ENCODE measurements at regions not wholly inside any gene's neighbourhood (a gene's known extent, or its start where the extent isn't known, plus 50 kb on each side); places are given as distances from the start of the nearest gene placed in this dataset.

DNA sequence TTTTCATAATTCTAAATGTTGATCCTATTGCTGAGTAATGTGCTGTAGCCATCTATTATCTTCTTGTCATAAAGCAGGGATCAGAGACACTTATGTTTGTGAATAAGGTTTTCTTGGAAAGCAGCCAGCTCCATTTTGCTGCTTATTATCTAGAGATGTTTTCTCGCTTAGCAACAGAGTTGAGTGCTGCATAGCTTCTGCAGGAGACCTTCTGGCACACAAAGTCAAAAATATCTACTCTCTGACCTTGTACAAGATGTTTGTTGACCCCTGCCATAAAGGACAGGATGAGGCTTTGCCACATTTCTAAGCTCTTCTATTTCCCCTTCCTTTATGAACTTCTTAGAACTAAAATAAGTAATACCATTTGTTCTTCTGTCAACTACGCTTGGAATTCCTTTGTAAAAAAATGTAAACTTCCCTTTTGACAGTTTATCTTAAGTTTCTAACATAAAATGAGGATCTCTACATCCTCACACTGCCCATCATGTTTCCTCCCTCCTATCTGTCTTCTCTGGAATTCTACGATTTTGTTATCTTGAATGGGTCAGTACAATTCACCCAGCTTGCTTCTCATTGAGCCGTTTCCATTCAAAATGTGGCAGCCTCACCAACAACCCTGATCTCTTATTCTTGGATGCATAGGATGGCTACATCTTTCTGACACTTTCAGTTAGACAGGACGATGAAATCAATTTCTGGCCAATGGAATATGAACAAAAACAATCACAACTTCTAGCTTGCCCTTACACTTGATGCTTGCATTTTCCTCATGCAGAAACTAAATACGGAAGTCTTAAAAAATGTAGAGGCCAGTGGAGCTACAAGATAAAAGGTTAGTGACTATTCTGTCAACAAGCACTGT lies 1377.0 kb downstream of the SUCLG1 start:
- DNase-seq: no peak

GRCh38 chr2:83079007-83079406 lies 1380.1 kb downstream of the SUCLG1 start:
- DNase-seq: no peak

GRCh38 chr2:83072767-83073166 lies 1386.3 kb downstream of the SUCLG1 start:
- no peak for DNase-seq

GRCh38 chr2:83071914-83072313 lies 1387.2 kb downstream of the SUCLG1 start:
- DNase-seq: no peak

- no peak for DNase-seq
These were observed 1387.7 kb downstream of the SUCLG1 start for GRCh38 chr2:83071352-83071751.

DNA sequence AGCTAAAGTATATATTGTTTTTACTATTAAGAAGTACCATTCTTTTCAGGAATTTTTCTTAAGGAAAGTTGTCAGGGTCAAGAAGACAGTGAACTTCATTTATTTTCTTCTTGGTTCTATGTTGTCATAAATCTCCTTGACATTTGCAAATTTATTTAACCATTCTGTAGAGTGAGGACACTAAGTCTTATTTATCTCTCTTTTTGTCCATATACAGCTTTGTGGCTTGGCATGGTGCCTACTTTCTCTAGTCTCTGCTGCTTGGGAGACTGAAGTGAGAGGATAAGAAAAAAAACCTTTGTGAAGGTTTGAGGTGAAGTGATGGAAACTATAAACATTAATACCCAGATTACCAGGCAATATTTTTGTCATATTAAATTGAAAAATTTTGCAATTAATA lies 1389.4 kb downstream of the SUCLG1 start:
- DNase-seq: no peak

DNA sequence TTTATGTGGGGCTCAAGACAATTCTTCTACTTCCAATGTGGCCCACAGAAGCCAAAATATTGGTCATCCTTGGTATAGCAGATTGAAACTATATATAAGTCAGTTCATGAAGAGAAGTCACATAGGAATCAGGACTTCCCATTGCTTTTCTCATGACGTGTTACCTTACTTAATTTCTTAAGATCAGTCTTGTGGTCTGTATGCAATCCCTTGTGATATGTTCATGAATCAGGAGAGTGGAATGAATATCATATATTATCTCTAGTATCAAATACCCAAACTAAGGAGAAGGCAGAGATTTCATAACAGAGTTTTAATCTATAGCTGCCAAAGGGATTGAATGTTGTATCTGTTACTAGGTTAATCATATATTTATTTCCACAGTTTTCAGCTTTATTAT lies 1390.4 kb downstream of the SUCLG1 start:
- DNase-seq: no peak

- no peak for DNase-seq
These were observed 1391.1 kb downstream of the SUCLG1 start for GRCh38 chr2:83067947-83068346.

- DNase-seq: no peak
These were observed 1395.1 kb downstream of the SUCLG1 start for GRCh38 chr2:83063933-83064332.

DNA sequence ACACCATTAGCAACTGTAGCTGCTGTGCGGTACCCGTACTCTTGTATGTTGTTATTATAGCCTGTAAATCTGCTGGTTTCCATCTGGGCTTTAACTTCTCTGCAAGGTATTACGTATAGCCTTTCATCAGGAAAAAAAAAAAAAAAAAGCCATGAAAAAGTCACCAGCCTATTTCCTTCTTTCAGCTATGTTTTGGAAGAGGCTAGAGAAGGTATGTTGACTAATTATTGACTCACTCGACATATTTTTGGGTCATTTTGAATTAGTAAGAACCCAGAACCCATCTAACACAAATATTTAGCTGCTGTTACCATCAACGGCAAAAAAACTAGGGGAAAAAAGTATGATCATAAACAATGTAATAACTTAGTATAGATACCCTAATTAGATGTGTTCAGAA lies 1395.6 kb downstream of the SUCLG1 start:
- no peak for DNase-seq

DNA sequence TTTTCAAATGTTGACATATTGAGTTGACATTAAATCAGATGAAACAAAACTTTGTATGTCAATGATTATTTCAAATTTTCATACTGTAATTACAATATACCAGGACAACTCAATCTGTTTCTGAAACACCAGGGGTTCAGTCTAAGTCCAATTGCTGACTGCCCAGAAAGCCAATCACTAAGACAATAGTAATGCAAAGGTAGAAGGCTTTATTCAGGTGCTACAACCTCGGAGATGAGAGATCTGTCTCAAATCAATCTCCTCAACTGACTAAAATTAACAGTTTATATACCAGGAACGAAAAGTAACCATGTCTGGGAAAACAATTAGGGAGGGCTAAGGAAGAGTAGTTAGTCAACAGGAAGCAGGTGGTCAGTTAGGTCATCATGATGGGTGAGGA lies 1400.4 kb downstream of the SUCLG1 start:
- DNase-seq: no peak

DNA sequence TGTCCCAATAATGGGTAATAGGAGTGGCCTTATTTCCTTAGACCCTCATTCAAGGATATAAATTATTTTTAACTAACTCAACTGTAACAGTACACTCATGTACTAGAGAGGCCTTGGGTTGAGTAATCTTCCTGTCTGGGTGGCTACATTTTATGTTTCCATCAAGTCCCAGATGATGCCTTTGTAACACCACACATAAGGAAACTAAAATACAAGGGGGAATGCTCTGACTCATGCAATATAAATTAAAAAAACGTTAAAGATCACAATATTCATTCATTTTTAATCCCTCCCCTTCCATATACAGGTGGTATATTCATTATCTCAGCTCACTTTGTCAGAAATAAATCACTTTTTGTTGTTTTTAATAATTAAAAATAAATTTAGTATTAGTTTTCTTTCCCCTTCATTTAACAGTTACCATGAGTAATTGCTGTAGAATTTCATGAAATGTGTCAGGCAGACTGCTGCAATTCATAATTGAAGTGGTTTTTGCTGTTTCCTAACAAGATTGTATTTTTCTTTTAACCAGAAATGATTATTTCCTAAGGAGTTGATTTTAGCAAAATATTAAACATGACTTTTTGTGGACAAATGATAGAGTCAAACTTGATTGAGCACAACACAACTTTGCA lies 1403.6 kb downstream of the SUCLG1 start:
- no peak for DNase-seq

GRCh38 chr2:83054751-83055150 lies 1404.3 kb downstream of the SUCLG1 start:
- no peak for DNase-seq

GRCh38 chr2:83051538-83052170 lies 1407.4 kb downstream of the SUCLG1 start:
- no peak for DNase-seq

DNA sequence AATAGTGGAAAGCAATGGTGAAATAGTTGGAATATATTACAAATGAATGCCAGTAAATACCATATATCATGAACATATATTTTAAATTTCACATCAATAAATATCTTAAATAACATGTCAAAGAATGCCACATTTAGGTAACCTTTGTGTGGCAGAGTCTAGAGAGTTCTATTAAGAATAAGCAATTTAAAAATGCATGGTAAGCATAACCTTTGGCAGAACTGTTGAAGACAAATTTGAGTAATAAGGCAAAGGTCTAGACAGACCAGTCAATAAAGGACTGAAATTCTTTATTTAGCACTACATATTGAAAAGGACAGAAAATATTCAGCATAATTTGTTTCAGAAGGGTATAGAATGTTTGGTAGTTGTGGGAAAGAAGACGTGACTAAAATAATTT lies 1417.0 kb downstream of the SUCLG1 start:
- no peak for DNase-seq

DNA sequence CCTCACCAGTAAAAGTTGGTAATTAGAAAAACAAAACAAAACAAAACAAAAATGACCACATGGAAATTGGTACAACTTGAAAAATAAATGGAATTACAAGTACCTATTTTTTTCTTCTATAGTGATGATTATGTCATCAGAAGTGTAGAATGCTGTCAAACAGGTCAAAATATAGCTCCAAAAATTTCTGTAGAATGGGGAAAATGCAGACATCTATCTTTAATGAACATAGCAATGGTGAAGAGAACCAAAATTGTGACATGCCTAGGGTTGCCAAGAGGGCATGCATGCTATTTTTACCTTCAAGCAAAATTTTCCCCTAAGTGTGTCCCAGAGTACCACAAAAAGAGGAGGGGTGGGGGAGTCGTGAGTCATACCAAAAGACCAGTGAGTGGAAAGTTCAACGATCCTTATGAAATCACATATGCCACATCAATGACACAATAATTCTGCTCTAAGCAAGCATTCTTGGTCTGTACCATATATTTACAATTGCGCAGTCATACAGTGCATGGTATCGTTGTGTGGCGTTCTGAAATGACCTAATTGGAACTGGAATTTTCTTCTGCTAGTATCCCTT lies 1436.4 kb downstream of the SUCLG1 start:
- DNase-seq: no peak

DNA sequence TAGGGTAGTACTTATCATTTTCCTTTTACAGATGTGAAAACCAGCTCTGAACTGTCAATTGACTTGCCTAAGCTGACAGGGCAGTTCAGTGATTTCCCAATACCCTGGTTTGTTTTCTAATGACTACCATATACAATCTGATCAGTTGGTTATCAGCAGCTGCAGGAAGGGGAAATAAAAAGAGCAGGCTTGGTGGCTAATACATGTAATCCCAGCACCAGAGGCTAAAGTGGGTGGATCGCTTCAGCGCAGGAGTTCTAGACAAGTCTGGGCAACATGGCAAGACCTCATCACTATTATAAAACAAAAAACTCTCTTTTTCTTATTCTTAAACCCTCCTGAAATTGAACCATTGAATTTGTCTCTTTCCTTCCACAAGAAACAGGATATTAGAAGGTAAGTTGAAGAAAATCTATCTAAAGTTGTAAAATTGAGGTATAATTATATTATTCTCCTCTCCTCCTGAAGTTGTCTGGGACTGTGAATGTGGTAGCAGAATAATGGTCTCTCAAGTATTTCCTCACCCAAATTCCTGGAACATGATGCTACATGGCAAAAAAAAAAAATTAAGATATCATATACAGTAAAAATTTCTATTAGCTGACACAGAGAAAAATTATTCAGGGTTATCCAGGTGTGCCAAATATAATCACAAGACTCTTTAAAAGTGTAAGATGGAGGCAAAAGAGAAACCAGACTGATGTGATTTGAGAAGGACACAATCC lies 1441.6 kb downstream of the SUCLG1 start:
- no peak for DNase-seq

- no peak for DNase-seq
These were observed 1442.6 kb downstream of the SUCLG1 start for GRCh38 chr2:83016343-83017110.

- DNase-seq: no peak
These were observed 1443.2 kb downstream of the SUCLG1 start for GRCh38 chr2:83015900-83016299.

- no peak for DNase-seq
These were observed 1443.9 kb downstream of the SUCLG1 start for GRCh38 chr2:83015035-83015715.

- no peak for DNase-seq
These were observed 1444.6 kb downstream of the SUCLG1 start for GRCh38 chr2:83014462-83014861.

DNA sequence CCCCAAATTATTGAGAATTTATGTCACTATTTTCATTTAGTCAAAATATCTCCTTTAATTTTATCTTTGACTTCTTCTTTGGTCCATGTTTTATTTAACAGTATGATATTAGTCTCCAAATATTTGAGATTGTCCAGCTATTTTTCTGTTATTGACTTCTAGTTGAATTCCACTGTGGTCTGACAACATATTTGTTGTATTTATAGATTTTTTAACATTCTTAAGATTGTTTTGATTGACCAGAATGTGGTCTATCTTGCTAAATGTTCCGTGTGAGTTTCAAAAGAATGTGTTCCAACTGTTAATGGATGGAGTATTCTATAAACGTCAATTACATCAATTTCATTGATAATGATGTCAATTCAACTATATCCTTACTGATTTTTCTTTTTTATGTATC lies 1452.1 kb downstream of the SUCLG1 start:
- no peak for DNase-seq
